PC-9 (cell line): ENCODE measurements at regions not wholly inside any gene's neighbourhood (a gene's known extent, or its start where the extent isn't known, plus 50 kb on each side); places are given as distances from the start of the nearest gene placed in this dataset.

Experiments
- BruUV-seq: library from RNA; stranded (reverse); fragments of 400-500 nt; replicated peaks from 2 replicates; lab custom pipeline; 2021; lab: Mats Ljungman, UMichigan
- CTCF ChIA-PET: fragments of 300-600 bp; sonication (Branson Sonifier 250); formaldehyde crosslinking; loops from one replicate; lab custom pipeline; 2022; ENCODE audit warnings: antibody characterized with exemption; lab: Charles Lee
- POLR2A ChIA-PET: fragments of 300-600 bp; sonication (Branson Sonifier 250); formaldehyde crosslinking; loops from one replicate; lab custom pipeline; 2022; ENCODE audit warnings: antibody characterized with exemption; ENCODE audit not compliant: unreplicated experiment; lab: Charles Lee
- DNase-seq, 2 experiments: peaks; one replicate each; pipeline versions ENCODE4 v3.0.0 to v3.0.0-alpha.2; 2015 to 2022; ENCODE audit warnings: mixed read lengths in 1 of 2
- H2AFZ ChIP-seq: fragments of 200-600 bp; sonication (generic); 2 replicates; pipeline ENCODE4 v1.8.1; 2017; ENCODE audit warnings: antibody characterized with exemption
- H3F3A ChIP-seq: fragments of 200-600 bp; sonication (generic); 2 replicates; pipeline ENCODE4 v1.8.1; 2017; ENCODE audit warnings: antibody characterized with exemption, mild to moderate bottlenecking, low read depth; ENCODE audit not compliant: insufficient read depth
- H3K27ac ChIP-seq: fragments of 200-600 bp; sonication (generic); 2 replicates; pipeline ENCODE4 v1.6.1; 2016; ENCODE audit warnings: mixed run types
- H3K27me3 ChIP-seq: fragments of 200-600 bp; sonication (generic); 2 replicates; pipeline ENCODE4 v1.6.1; 2016; ENCODE audit warnings: low read depth, mixed run types; ENCODE audit not compliant: insufficient read depth
- H3K36me3 ChIP-seq: fragments of 200-600 bp; sonication (generic); 2 replicates; pipeline ENCODE4 v1.6.1; 2016; ENCODE audit warnings: low read depth, mixed run types
- H3K4me1 ChIP-seq: fragments of 200-600 bp; sonication (generic); replicated peaks from 2 replicates; pipeline ENCODE4 v1.6.1; 2016; ENCODE audit warnings: mixed run types; ENCODE audit not compliant: insufficient read depth
- H3K4me2 ChIP-seq: fragments of 200-600 bp; sonication (generic); 2 replicates; pipeline ENCODE4 v1.6.1; 2017; ENCODE audit warnings: mixed run types
- H3K4me3 ChIP-seq: fragments of 200-600 bp; sonication (generic); 2 replicates; pipeline ENCODE4 v1.6.1; 2016; ENCODE audit warnings: mixed run types
- H3K79me2 ChIP-seq: fragments of 200-600 bp; sonication (generic); 2 replicates; pipeline ENCODE4 v1.6.1; 2017; ENCODE audit warnings: low read depth, mixed run types
- H3K9me2 ChIP-seq: fragments of 200-600 bp; sonication (generic); 2 replicates; pipeline ENCODE4 v1.8.1; 2017; ENCODE audit warnings: mild to moderate bottlenecking; ENCODE audit not compliant: insufficient read depth
- H3K9me3 ChIP-seq: fragments of 200-600 bp; sonication (generic); 2 replicates; pipeline ENCODE4 v1.8.1; 2016; ENCODE audit warnings: low read depth; ENCODE audit not compliant: insufficient read depth
- H4K20me1 ChIP-seq: fragments of 200-600 bp; sonication (generic); 2 replicates; pipeline ENCODE4 v1.8.1; 2017; ENCODE audit not compliant: insufficient read depth
- CTCF ChIP-seq: fragments of 200-600 bp; sonication (generic); conservative IDR thresholded peaks from 2 replicates; pipeline ENCODE4 v1.6.1; 2017; ENCODE audit warnings: mixed run types, antibody characterized with exemption, mild to moderate bottlenecking, moderate library complexity
- EZH2 ChIP-seq: fragments of 200-600 bp; sonication (generic); IDR thresholded peaks from 2 replicates; pipeline ENCODE4 v1.8.0; 2017; ENCODE audit warnings: antibody characterized with exemption, low read depth
- intact Hi-C: fragments of 100-400 bp; cut with micrococcal nuclease; formaldehyde crosslinking; loops from one replicate; pipeline ENCODE4 v1.10.0; 2022; ENCODE audit not compliant: unreplicated experiment

- intact Hi-C loops = no loop called here
- POLR2A ChIA-PET = no interaction called here
- no peaks in the 10 kb centered on the region for H3K27me3 ChIP-seq
- CTCF ChIA-PET = no interaction called here
- H3K4me2 ChIP-seq = no peak overlapping the region
- no peak for DNase-seq
- TF ChIP-seq CTCF (no peak), EZH2 (no peak)
- H3K27ac ChIP-seq = no peak overlapping the region
- H3K36me3 ChIP-seq = no peaks in the 10 kb centered on the region
- no peak overlapping the region for H2AFZ ChIP-seq
- H4K20me1 ChIP-seq = no peaks in the 10 kb centered on the region
- BruUV-seq = no TSS peak
- no peaks in the 10 kb centered on the region for H3K9me3 ChIP-seq
- no peaks in the 10 kb centered on the region for H3F3A ChIP-seq
- no peak overlapping the region for H3K4me3 ChIP-seq
- H3K9me2 ChIP-seq = no peaks in the 10 kb centered on the region
- no peaks in the 10 kb centered on the region for H3K4me1 ChIP-seq
- no peaks in the 10 kb centered on the region for H3K79me2 ChIP-seq
Observed at GRCh38 chr2:13135856-13136255, 419.1 kb downstream of the TRIB2 start.

DNA sequence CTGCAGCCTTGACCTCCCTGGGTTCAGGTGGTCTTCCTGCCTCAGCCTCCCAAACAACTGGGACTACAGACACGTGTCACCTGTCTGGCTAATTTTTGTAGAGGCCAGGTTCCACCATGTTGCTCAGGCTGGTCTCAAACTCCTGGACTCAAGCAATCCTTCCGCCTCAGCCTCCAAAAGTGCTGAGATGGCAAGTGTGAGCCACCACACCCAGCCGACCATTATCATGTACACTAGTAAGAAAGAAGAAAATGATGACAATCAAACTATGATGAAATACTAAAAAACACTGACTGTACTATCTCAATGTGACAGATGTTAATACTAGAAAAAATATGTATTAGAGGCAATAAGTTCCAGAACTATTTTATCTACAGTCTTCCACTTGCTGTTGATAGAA lies 420.9 kb downstream of the TRIB2 start:
- no peaks in the 10 kb centered on the region for H3K9me3 ChIP-seq
- H3K4me2 ChIP-seq = no peak overlapping the region
- no peak overlapping the region for H3K27ac ChIP-seq
- H3F3A ChIP-seq = no peaks in the 10 kb centered on the region
- no TSS peak for BruUV-seq
- CTCF ChIA-PET = no interaction called here
- intact Hi-C loops = no loop called here
- H3K27me3 ChIP-seq = no peaks in the 10 kb centered on the region
- no peak for DNase-seq
- H2AFZ ChIP-seq = no peak overlapping the region
- H3K79me2 ChIP-seq = no peaks in the 10 kb centered on the region
- no peaks in the 10 kb centered on the region for H4K20me1 ChIP-seq
- H3K4me3 ChIP-seq = no peak overlapping the region
- H3K9me2 ChIP-seq = no peaks in the 10 kb centered on the region
- no peak for TF ChIP-seq CTCF
- TF ChIP-seq EZH2 = no peak
- POLR2A ChIA-PET = no interaction called here
- H3K4me1 ChIP-seq = no peaks in the 10 kb centered on the region
- H3K36me3 ChIP-seq = no peaks in the 10 kb centered on the region

DNA sequence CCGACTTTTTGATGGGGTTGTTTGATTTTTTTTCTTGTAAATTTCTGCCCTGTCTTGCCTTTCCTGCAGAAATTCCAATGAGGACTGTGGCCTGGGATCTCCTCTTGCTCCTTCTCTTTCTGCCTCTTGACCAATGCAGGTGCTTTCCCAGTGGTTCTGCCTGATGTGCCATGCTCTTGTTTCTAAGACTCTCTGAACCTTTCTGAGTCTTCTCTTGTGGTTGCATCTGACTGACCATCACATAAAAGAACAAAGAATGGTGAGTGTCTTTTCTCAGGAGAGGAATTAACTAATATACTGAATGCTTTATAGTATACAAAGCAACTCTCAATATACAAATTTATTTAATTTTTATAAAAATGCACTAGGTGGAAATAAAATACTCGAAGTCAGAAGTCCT lies 424.6 kb downstream of the TRIB2 start:
- no peaks in the 10 kb centered on the region for H3F3A ChIP-seq
- H3K4me1 ChIP-seq = no peaks in the 10 kb centered on the region
- CTCF ChIA-PET = no interaction called here
- no peaks in the 10 kb centered on the region for H3K9me3 ChIP-seq
- no peaks in the 10 kb centered on the region for H3K27me3 ChIP-seq
- no peak for DNase-seq
- H3K27ac ChIP-seq = no peak overlapping the region
- intact Hi-C loops = no loop called here
- POLR2A ChIA-PET = no interaction called here
- no peak overlapping the region for H2AFZ ChIP-seq
- no peak for TF ChIP-seq EZH2
- TF ChIP-seq CTCF = no peak
- BruUV-seq = no TSS peak
- H3K4me2 ChIP-seq = no peak overlapping the region
- no peak overlapping the region for H3K4me3 ChIP-seq
- H3K9me2 ChIP-seq = no peaks in the 10 kb centered on the region
- H4K20me1 ChIP-seq = no peaks in the 10 kb centered on the region
- no peaks in the 10 kb centered on the region for H3K79me2 ChIP-seq
- no peaks in the 10 kb centered on the region for H3K36me3 ChIP-seq
